ENCODE measurements at regions not wholly inside any gene's neighbourhood (a gene's known extent, or its start where the extent isn't known, plus 50 kb on each side); places are given as distances from the start of the nearest gene placed in this dataset.

DNA sequence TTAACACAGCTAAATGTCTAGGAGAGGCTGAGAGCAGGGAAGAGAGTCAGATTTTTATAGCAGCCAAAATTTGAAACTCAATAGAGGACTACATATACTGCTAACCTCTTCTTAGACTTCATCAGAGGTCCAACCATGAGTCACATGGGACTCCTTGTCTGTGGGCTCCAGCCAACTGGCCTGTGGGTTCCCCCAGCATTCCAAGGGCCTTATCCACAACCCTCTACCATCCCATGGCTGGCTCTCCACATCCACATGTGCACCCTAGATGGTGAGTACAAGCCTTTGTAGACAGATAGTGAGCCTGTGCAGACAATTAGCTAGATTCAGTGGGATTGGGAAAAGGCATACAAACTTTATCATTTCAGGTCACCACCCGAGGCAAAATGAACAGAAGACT is 901.9 kb upstream of the ZEB2 start (continued):
- TF ChIP-seq, protein P1, sequence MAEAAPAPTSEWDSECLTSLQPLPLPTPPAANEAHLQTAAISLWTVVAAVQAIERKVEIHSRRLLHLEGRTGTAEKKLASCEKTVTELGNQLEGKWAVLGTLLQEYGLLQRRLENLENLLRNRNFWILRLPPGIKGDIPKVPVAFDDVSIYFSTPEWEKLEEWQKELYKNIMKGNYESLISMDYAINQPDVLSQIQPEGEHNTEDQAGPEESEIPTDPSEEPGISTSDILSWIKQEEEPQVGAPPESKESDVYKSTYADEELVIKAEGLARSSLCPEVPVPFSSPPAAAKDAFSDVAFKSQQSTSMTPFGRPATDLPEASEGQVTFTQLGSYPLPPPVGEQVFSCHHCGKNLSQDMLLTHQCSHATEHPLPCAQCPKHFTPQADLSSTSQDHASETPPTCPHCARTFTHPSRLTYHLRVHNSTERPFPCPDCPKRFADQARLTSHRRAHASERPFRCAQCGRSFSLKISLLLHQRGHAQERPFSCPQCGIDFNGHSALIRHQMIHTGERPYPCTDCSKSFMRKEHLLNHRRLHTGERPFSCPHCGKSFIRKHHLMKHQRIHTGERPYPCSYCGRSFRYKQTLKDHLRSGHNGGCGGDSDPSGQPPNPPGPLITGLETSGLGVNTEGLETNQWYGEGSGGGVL (tag by site-specific recombination; IDR thresholded peaks at IDR 0.05): no peak
- TF ChIP-seq ZNF785 (tag by site-specific recombination; IDR thresholded peaks at IDR 0.05): no peak
- TF ChIP-seq, protein P2, sequence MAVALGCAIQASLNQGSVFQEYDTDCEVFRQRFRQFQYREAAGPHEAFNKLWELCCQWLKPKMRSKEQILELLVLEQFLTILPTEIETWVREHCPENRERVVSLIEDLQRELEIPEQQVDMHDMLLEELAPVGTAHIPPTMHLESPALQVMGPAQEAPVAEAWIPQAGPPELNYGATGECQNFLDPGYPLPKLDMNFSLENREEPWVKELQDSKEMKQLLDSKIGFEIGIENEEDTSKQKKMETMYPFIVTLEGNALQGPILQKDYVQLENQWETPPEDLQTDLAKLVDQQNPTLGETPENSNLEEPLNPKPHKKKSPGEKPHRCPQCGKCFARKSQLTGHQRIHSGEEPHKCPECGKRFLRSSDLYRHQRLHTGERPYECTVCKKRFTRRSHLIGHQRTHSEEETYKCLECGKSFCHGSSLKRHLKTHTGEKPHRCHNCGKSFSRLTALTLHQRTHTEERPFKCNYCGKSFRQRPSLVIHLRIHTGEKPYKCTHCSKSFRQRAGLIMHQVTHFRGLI (tag by site-specific recombination; IDR thresholded peaks at IDR 0.05): no peak

DNA sequence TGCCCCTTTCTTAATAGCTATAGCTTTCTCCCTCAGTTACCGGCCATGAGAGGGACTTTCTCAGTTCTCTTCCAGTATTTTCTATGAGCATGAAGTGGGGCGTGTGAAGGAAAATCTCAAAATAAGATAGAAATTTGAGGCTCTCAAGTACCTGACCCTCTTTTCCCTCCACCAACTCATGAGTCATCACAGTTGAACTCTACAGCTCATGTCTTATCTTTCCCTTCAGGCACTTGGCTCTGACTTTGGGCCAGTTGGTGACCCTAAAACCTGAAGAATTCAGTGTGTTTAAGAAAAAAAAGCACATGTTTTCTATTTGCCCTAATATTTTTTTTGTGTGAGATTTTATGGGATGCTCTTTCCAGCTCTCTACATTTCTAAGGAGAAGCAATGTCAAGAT is 896.7 kb upstream of the ZEB2 start:
- POLR2A ChIA-PET: interaction anchor here (0.6 kb wide), 1 partner anchor 125 kb away, joined by 5 read pairs; no protein-coding TSS in a partner anchor
- Histone ChIP-seq H3K36me3 (ENCODE audit: control insufficient read depth in 2 of 2, insufficient read depth in 1 of 2, low read length in 2 of 2) (no peaks in the 10 kb centered on the region), H3K27ac (ENCODE audit: extremely low read depth, low read depth, low read length) (no peak overlapping the region), H3K4me3 (ENCODE audit: low read depth, low read length) (no peak overlapping the region), H3K9me3 (ENCODE audit: control insufficient read depth, insufficient read depth, low read depth, low read length) (no peaks in the 10 kb centered on the region), H3K4me1 (ENCODE audit: control insufficient read depth, insufficient read depth, low read length) (no peaks in the 10 kb centered on the region)
- TF ChIP-seq ZNF670 (tag by site-specific recombination; IDR thresholded peaks at IDR 0.05; ENCODE audit: low read depth): no peak
- TF ChIP-seq ZNF155 (tag by site-specific recombination; IDR thresholded peaks at IDR 0.05): no peak
- no peak for TF ChIP-seq YY1 (tag by site-specific recombination; IDR thresholded peaks at IDR 0.05)
- no peak for TF ChIP-seq ZNF664 (tag by site-specific recombination; IDR thresholded peaks at IDR 0.05)
- no peak for TF ChIP-seq ZFP3 (tag by site-specific recombination; IDR thresholded peaks at IDR 0.05; ENCODE audit: low read depth)
- TF ChIP-seq ZSCAN23 (tag by site-specific recombination; IDR thresholded peaks at IDR 0.05): no peak
- TF ChIP-seq, protein P3, sequence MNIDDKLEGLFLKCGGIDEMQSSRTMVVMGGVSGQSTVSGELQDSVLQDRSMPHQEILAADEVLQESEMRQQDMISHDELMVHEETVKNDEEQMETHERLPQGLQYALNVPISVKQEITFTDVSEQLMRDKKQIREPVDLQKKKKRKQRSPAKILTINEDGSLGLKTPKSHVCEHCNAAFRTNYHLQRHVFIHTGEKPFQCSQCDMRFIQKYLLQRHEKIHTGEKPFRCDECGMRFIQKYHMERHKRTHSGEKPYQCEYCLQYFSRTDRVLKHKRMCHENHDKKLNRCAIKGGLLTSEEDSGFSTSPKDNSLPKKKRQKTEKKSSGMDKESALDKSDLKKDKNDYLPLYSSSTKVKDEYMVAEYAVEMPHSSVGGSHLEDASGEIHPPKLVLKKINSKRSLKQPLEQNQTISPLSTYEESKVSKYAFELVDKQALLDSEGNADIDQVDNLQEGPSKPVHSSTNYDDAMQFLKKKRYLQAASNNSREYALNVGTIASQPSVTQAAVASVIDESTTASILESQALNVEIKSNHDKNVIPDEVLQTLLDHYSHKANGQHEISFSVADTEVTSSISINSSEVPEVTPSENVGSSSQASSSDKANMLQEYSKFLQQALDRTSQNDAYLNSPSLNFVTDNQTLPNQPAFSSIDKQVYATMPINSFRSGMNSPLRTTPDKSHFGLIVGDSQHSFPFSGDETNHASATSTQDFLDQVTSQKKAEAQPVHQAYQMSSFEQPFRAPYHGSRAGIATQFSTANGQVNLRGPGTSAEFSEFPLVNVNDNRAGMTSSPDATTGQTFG (tag by site-specific recombination; IDR thresholded peaks at IDR 0.05; ENCODE audit: borderline replicate concordance): no peak
- TF ChIP-seq, protein P4, sequence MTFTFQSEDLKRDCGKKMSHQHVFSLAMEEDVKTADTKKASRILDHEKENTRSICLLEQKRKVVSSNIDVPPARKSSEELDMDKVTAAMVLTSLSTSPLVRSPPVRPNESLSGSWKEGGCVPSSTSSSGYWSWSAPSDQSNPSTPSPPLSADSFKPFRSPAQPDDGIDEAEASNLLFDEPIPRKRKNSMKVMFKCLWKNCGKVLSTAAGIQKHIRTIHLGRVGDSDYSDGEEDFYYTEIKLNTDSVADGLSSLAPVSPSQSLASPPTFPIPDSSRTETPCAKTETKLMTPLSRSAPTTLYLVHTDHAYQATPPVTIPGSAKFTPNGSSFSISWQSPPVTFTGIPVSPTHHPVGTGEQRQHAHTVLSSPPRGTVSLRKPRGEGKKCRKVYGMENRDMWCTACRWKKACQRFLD (tag by site-specific recombination; IDR thresholded peaks at IDR 0.05): no peak
- TF ChIP-seq ZNF473 (tag by site-specific recombination; IDR thresholded peaks at IDR 0.05): no peak
- no peak for TF ChIP-seq OVOL3 (tag by site-specific recombination; IDR thresholded peaks at IDR 0.05)
- TF ChIP-seq ZNF549 (tag by site-specific recombination; IDR thresholded peaks at IDR 0.05): no peak
- no peak for TF ChIP-seq ZFHX2 (tag by site-specific recombination; conservative IDR thresholded peaks at IDR 0.05)
- TF ChIP-seq, protein P5, sequence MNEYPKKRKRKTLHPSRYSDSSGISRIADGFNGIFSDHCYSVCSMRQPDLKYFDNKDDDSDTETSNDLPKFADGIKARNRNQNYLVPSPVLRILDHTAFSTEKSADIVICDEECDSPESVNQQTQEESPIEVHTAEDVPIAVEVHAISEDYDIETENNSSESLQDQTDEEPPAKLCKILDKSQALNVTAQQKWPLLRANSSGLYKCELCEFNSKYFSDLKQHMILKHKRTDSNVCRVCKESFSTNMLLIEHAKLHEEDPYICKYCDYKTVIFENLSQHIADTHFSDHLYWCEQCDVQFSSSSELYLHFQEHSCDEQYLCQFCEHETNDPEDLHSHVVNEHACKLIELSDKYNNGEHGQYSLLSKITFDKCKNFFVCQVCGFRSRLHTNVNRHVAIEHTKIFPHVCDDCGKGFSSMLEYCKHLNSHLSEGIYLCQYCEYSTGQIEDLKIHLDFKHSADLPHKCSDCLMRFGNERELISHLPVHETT (tag by site-specific recombination; IDR thresholded peaks at IDR 0.05): no peak
- TF ChIP-seq, protein P6, sequence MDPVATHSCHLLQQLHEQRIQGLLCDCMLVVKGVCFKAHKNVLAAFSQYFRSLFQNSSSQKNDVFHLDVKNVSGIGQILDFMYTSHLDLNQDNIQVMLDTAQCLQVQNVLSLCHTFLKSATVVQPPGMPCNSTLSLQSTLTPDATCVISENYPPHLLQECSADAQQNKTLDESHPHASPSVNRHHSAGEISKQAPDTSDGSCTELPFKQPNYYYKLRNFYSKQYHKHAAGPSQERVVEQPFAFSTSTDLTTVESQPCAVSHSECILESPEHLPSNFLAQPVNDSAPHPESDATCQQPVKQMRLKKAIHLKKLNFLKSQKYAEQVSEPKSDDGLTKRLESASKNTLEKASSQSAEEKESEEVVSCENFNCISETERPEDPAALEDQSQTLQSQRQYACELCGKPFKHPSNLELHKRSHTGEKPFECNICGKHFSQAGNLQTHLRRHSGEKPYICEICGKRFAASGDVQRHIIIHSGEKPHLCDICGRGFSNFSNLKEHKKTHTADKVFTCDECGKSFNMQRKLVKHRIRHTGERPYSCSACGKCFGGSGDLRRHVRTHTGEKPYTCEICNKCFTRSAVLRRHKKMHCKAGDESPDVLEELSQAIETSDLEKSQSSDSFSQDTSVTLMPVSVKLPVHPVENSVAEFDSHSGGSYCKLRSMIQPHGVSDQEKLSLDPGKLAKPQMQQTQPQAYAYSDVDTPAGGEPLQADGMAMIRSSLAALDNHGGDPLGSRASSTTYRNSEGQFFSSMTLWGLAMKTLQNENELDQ (tag by site-specific recombination; IDR thresholded peaks at IDR 0.05; ENCODE audit: low read depth): no peak
- no peak for TF ChIP-seq KLF9 (tag by site-specific recombination; IDR thresholded peaks at IDR 0.05; ENCODE audit: low read depth)
- no peak for TF ChIP-seq ZNF366 (tag by site-specific recombination; conservative IDR thresholded peaks at IDR 0.05)
- no peak for TF ChIP-seq ZNF433 (tag by site-specific recombination; IDR thresholded peaks at IDR 0.05; ENCODE audit: low read depth)
- TF ChIP-seq KLF7 (tag by site-specific recombination; IDR thresholded peaks at IDR 0.05; ENCODE audit: borderline replicate concordance): no peak
- TF ChIP-seq HOXA7 (CRISPR knock-in tag; IDR thresholded peaks at IDR 0.05; ENCODE audit: borderline replicate concordance): no peak
- CTCF ChIA-PET: interaction anchor here (0.8 kb wide), 1 partner anchor 45 kb away, joined by 6 read pairs; no protein-coding TSS in a partner anchor

Measured in HEK293 (cell line).